GM10266 (cell line): ENCODE measurements at regions not wholly inside any gene's neighbourhood (a gene's known extent, or its start where the extent isn't known, plus 50 kb on each side); places are given as distances from the start of the nearest gene placed in this dataset.

Experiments
- DNase-seq: peaks from one replicate; pipeline ENCODE4 v3.0.0; 2012; ENCODE audit errors: extremely low spot score
- TF ChIP-seq, protein P1 (sequence below): IDR thresholded peaks from 2 replicates; pipeline ENCODE4 v1.5.1; 2012; ENCODE audit warnings: mild to moderate bottlenecking, low read depth; ENCODE audit not compliant: control insufficient read depth, insufficient read depth; ENCODE audit errors: missing control alignments

DNA sequence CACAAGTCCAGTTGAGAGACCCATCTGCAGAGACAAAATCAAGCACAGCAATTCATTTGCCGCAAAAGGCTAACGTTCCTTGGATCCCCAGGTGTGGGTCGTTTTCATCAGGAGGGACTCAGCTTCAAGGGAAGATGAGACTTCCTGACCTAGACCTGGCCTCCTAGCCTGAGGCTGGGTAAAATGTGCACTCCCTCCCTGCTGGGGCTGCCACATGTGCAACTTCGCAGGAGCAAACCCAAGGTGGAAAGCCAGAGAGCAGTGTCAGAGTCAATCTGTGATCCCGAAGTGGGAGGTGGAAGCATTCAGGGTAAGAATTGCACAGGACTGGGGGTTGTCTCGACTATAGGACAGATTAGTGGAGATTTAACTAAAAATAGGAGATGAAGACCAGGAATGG lies 164.7 kb upstream of the UMPS start:
- DNase-seq = no peak
- TF ChIP-seq, protein P1, sequence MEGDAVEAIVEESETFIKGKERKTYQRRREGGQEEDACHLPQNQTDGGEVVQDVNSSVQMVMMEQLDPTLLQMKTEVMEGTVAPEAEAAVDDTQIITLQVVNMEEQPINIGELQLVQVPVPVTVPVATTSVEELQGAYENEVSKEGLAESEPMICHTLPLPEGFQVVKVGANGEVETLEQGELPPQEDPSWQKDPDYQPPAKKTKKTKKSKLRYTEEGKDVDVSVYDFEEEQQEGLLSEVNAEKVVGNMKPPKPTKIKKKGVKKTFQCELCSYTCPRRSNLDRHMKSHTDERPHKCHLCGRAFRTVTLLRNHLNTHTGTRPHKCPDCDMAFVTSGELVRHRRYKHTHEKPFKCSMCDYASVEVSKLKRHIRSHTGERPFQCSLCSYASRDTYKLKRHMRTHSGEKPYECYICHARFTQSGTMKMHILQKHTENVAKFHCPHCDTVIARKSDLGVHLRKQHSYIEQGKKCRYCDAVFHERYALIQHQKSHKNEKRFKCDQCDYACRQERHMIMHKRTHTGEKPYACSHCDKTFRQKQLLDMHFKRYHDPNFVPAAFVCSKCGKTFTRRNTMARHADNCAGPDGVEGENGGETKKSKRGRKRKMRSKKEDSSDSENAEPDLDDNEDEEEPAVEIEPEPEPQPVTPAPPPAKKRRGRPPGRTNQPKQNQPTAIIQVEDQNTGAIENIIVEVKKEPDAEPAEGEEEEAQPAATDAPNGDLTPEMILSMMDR = no peak

DNA sequence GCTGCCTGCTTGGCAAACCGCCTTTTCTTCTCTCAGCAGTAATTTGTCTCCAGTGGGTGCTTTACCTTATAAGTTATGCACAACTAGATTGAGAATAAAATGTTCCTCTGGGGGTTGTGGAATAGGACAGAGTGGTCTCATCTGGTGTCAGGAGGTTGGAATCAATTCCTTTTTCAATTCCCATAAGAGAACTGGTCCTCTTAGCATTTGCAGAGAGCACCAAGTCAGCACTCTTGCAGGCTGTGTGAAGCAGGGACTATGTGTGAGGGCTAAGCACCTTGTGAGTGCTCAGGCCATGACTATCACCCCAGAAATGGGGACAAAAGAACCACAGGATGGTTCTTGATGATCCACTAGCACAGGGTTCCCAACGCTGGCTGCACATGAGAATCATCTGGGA lies 163.6 kb upstream of the UMPS start:
- DNase-seq = no peak
- TF ChIP-seq, protein P1 = no peak

- no peak for DNase-seq
- TF ChIP-seq, protein P1 = no peak
Observed at GRCh38 chr3:124567179-124567578, 163.1 kb upstream of the UMPS start.

GRCh38 chr3:124569761-124570160 lies 160.5 kb upstream of the UMPS start:
- TF ChIP-seq, protein P1 = no peak
- DNase-seq = no peak

GRCh38 chr3:124570232-124570631 lies 160.0 kb upstream of the UMPS start:
- TF ChIP-seq, protein P1 = no peak
- DNase-seq = no peak

GRCh38 chr3:124572851-124573405 lies 157.3 kb upstream of the UMPS start:
- TF ChIP-seq, protein P1 = no peak
- DNase-seq = no peak

DNA sequence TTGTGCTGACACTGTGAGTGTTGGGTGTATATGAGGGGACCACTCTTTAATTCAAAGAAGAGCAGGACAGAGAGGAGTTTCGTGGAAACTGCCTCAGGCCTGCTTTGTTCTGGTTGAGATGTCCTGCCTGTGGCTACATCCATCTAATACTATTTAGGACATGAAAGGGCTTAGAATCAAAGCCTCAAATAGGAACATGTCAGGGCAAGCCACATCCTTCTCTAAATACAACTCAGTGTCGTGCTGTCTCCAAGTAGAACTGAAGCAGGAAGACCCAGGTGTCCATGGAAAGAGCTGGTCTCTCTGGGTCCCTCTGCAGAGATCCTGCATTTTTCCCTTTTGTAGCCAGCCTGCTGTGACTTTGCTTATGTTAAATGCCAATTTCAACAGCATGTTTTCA lies 156.2 kb upstream of the UMPS start:
- DNase-seq = no peak
- TF ChIP-seq, protein P1 = no peak
